ENCODE measurements at regions not wholly inside any gene's neighbourhood (a gene's known extent, or its start where the extent isn't known, plus 50 kb on each side); places are given as distances from the start of the nearest gene placed in this dataset.

DNA sequence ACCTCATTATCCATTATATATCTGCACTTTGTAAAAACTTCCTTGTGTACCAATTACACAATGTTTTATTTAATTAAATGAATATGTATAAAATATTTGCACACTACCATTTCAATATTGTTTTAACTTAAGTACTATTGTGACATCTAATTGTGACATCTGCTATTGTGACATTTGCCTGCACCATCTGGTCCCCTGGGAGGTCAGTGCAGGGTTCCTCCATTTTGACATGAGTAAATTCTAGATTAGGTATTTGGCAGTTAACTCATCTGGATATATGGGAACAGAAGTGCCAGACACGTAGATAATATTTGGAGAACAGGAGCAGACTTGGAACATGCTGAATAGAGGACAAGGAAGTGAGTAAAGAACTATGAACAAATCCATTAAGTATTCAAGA lies 332.1 kb downstream of the VGLL3 start:
- Histone ChIP-seq H3K4me2 (no peak overlapping the region), H2AFZ (replicated peaks) (no peak overlapping the region), H3K79me2 (ENCODE audit: low read depth) (no peaks in the 10 kb centered on the region), H3K4me1 (peaks cover 2% of the 10 kb centered on the region), H3K36me3 (no peaks in the 10 kb centered on the region), H3F3A (ENCODE audit: low read depth) (no peaks in the 10 kb centered on the region), H3K9me3 (ENCODE audit: low read depth) (no peaks in the 10 kb centered on the region), H3K27ac (no peak overlapping the region), H3K9ac (no peak overlapping the region), H3K4me3 (no peak overlapping the region), H4K20me1 (ENCODE audit: low read depth) (no peaks in the 10 kb centered on the region), H3K27me3 (no peaks in the 10 kb centered on the region)
- Mint-ChIP-seq H3K27ac (no peak overlapping the region), H3K4me3 (no peak overlapping the region), H3K9me3 (no peaks in the 10 kb centered on the region), H3K36me3 (no peaks in the 10 kb centered on the region), H3K27me3 (ENCODE audit: insufficient read depth, low read depth) (no peaks in the 10 kb centered on the region), H3K4me1 (peaks cover 6% of the 10 kb centered on the region)
- TF ChIP-seq EZH2phosphoT487 (IDR thresholded peaks at IDR 0.05), result no peak
- TF ChIP-seq EZH2 (IDR thresholded peaks at IDR 0.05), result no peak
- TF ChIP-seq, protein P1, sequence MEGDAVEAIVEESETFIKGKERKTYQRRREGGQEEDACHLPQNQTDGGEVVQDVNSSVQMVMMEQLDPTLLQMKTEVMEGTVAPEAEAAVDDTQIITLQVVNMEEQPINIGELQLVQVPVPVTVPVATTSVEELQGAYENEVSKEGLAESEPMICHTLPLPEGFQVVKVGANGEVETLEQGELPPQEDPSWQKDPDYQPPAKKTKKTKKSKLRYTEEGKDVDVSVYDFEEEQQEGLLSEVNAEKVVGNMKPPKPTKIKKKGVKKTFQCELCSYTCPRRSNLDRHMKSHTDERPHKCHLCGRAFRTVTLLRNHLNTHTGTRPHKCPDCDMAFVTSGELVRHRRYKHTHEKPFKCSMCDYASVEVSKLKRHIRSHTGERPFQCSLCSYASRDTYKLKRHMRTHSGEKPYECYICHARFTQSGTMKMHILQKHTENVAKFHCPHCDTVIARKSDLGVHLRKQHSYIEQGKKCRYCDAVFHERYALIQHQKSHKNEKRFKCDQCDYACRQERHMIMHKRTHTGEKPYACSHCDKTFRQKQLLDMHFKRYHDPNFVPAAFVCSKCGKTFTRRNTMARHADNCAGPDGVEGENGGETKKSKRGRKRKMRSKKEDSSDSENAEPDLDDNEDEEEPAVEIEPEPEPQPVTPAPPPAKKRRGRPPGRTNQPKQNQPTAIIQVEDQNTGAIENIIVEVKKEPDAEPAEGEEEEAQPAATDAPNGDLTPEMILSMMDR (IDR thresholded peaks at IDR 0.05), result no peak
- DNase-seq (ENCODE audit: low spot score), result no peak

DNA sequence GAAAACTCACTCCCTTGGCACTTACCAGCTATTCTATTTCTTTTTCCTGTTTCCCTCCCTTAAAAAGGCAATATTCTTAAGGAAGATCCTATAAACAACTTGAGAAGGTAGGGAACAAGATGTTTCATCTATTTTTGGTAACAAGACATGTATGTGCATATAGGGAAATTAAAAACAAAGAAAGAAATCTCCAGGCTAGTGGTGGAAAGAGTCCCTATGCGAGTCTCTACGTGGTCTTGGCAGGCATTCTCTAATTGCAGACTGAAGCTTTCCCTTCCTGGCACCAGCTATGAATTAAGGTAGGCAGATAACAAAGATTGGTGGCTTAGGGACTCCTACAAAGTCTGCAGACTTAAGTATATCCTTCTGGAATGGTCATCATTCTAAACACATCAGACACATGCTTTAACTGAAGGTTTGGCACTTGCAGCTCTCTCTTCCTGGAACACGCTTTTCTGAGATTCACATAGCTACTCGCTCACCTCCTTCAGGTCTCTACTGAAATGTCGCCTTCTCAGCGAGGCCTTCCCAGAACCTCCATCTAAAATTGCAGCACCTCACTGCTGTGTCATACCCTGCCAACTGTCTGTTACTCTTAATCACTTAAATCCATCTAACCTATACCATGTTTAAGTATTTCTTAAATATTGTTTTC lies 336.0 kb downstream of the VGLL3 start:
- Mint-ChIP-seq H3K4me1 (peaks cover 13% of the 10 kb centered on the region), H3K27me3 (ENCODE audit: insufficient read depth, low read depth) (no peaks in the 10 kb centered on the region), H3K36me3 (no peaks in the 10 kb centered on the region), H3K4me3 (no peak overlapping the region), H3K9me3 (no peaks in the 10 kb centered on the region), H3K27ac (no peak overlapping the region)
- Histone ChIP-seq H3K27me3 (no peaks in the 10 kb centered on the region), H3K4me3 (no peak overlapping the region), H3K36me3 (no peaks in the 10 kb centered on the region), H3K79me2 (ENCODE audit: low read depth) (no peaks in the 10 kb centered on the region), H3K9me3 (ENCODE audit: low read depth) (no peaks in the 10 kb centered on the region), H3K9ac (no peak overlapping the region), H4K20me1 (ENCODE audit: low read depth) (no peaks in the 10 kb centered on the region), H3K27ac (no peak overlapping the region), H3F3A (ENCODE audit: low read depth) (no peaks in the 10 kb centered on the region), H3K4me1 (peaks cover 9% of the 10 kb centered on the region), H3K4me2 (no peak overlapping the region), H2AFZ (replicated peaks) (peak overlapping the region; percentile 48)
- no peak for TF ChIP-seq EZH2 (IDR thresholded peaks at IDR 0.05)
- TF ChIP-seq, protein P1 (IDR thresholded peaks at IDR 0.05), result no peak
- TF ChIP-seq EZH2phosphoT487 (IDR thresholded peaks at IDR 0.05), result no peak
- no peak for DNase-seq (ENCODE audit: low spot score)

DNA sequence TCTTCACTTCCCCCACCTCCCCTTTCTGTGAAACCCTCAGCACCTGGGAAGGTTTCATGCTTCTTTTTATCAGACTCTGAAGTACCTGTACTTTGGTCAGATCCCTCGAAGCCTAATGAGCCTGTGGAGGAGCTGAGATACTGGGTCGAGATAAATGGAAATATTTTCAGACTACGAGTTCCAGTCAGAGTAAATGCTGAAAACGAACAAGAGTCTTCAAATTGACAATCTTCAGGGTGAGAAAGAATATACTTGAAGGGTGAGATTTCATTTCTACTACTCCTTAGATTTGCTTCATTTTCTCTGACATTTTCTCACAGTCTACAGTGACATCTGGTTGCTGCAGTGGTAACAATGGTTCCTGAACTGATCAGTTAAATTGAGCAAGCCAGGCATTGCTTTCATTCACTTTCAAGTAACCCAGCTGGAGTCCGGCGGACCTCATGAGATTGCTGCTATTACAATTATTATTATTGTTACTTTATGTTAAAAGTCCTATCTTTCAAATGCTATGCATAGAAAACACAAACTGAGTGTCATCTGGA lies 337.2 kb downstream of the VGLL3 start:
- no peak overlapping the region for H3K27ac Mint-ChIP-seq
- peak overlapping the region; percentile 78 for H2AFZ ChIP-seq (replicated peaks)
- peak; percentile 45 for DNase-seq (ENCODE audit: low spot score)

More for the DNA sequence above, 337.2 kb downstream of the VGLL3 start:
- Histone ChIP-seq H3K27me3 (no peaks in the 10 kb centered on the region), H4K20me1 (ENCODE audit: low read depth) (no peaks in the 10 kb centered on the region), H3F3A (ENCODE audit: low read depth) (no peaks in the 10 kb centered on the region), H3K79me2 (ENCODE audit: low read depth) (no peaks in the 10 kb centered on the region), H3K4me1 (peaks cover 9% of the 10 kb centered on the region), H3K9me3 (ENCODE audit: low read depth) (no peaks in the 10 kb centered on the region), H3K36me3 (no peaks in the 10 kb centered on the region), H3K4me3 (no peak overlapping the region), H3K4me2 (no peak overlapping the region), H3K9ac (no peak overlapping the region), H3K27ac (no peak overlapping the region)
- Mint-ChIP-seq H3K36me3 (no peaks in the 10 kb centered on the region), H3K27me3 (ENCODE audit: insufficient read depth, low read depth) (no peaks in the 10 kb centered on the region), H3K9me3 (no peaks in the 10 kb centered on the region), H3K4me1 (peaks cover 11% of the 10 kb centered on the region), H3K4me3 (no peak overlapping the region)
- no peak for TF ChIP-seq EZH2 (IDR thresholded peaks at IDR 0.05)
- TF ChIP-seq, protein P1 (IDR thresholded peaks at IDR 0.05), result peak; percentile 15
- TF ChIP-seq EZH2phosphoT487 (IDR thresholded peaks at IDR 0.05), result no peak
